ENCODE measurements at regions not wholly inside any gene's neighbourhood (a gene's known extent, or its start where the extent isn't known, plus 50 kb on each side); places are given as distances from the start of the nearest gene placed in this dataset.

DNA sequence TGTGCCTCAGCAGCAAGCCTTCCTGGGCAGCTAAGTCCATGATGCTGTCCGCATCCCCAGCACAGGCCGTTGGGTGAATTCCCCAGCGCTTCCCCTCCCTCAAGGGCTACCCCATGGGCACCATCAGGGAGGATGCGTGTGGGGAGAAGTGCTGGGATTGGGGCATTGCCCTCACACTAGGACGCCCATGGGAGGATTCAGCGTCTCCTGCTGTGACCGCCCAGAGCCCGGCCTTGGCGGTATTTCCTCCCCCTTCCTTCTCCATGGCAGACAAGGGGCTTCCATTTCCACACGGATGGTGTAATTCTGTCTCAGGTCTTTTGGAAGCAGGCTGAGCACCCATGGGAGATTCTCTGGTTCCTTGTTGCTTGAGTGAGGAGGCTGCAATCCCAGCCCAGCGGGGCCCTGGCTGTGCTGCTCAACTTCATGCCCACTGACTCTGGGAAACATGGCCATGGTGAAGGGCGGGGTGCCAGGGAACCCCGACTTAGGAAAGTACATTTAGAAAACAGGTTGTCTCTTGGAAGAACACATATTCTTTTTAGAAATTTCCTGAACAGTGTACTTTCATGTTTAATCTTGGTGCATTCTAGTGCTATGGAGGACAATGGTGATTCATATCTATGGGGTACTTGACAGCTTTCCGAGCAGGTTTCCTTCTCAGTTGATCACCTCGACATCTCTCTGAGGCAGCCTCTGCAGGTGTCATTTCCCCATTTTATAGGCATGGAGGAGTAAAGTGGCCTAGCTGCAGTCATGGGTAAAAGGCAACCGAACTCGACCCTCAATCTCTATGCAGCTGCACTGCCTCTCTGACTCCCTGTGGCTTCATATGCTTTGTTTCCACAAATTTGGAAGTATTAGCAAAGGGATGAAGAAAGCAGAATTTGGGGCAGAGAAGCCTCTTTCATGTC is 178.2 kb upstream of the CST7 start:
- Mint-ChIP-seq H3K36me3 (ENCODE audit: low read depth) (no peaks in the 10 kb centered on the region), H3K27me3 (ENCODE audit: low read depth) (no peaks in the 10 kb centered on the region), H3K4me1 (ENCODE audit: low read depth) (no peaks in the 10 kb centered on the region), H3K27ac (no peak overlapping the region), H3K4me3 (no peak overlapping the region), H3K9me3 (peaks cover 8% of the 10 kb centered on the region)
- DNase-seq (ENCODE audit: low spot score), result no peak

DNA sequence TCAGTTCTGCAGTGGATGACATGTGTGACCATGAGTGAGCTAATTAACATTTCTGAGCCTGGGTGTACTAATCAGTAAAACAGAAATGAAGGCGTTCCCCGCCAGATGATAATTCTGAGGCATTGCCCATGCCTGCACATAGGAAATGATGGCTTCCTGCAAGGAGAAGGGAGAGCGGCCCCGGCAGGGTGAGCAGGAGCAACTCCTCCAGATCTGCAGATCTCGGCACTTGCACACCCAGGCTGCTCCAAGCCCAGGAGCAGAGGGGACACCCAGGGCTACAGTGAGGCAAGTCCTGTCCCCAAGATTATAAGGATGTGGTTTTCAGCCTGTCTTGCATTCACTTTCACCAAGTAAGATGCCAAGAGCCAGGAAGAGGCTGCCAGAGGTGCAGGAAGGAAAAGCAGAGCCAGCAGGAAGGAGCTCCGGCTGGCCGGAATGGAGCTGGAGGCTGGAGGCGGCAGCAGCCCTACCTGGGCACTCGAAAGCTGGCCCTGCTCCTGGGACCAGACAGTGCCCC is 177.5 kb upstream of the CST7 start:
- H3K27me3 Mint-ChIP-seq (ENCODE audit: low read depth), result peaks cover 2% of the 10 kb centered on the region
- no peak overlapping the region for H3K27ac Mint-ChIP-seq
- no peaks in the 10 kb centered on the region for H3K36me3 Mint-ChIP-seq (ENCODE audit: low read depth)
- H3K9me3 Mint-ChIP-seq, result peaks cover 8% of the 10 kb centered on the region
- no peak for DNase-seq (ENCODE audit: low spot score)
- no peaks in the 10 kb centered on the region for H3K4me1 Mint-ChIP-seq (ENCODE audit: low read depth)
- no peak overlapping the region for H3K4me3 Mint-ChIP-seq

DNA sequence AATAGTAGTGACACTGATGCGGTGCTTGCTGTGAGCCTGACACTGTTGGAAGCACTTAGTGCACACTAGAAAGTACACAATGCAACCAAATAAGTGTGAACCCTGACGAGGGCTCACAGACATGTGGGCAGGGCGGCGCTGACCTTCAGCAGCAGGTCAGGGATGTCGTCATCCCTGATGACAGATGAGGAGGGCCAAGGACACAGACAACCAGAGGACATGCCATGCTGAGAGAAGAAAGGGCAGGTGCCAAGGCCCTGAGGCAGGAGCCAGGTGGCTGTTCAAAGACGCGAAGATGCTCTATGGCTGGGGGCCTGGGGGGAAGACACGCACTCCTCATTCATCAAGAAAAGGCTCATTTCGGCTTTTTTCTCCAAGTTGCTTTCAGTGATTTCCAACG is 176.4 kb upstream of the CST7 start:
- peaks cover 8% of the 10 kb centered on the region for H3K27me3 Mint-ChIP-seq (ENCODE audit: low read depth)

DNA sequence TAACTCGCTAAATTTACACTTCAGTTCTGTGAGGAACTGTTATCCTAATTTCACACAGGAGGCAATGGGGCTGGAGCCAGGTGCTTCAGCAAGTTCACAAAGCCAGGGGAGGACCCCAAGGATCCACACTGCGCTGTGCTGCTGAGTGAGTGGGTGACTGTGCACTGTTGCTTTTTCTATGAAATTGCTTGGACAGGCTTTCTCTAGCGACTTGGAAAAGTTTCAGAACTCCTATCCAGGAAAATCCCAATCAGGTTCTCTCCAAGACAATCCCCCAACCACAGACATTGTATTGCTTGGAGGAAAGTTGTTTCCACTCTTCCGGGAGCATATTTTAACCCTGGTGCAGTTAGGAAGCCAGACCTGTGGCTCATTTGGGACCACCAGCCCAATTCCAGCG is 175.9 kb upstream of the CST7 start:
- H3K27ac Mint-ChIP-seq, result no peak overlapping the region
- DNase-seq (ENCODE audit: low spot score), result no peak
- H3K36me3 Mint-ChIP-seq (ENCODE audit: low read depth), result no peaks in the 10 kb centered on the region
- peaks cover 11% of the 10 kb centered on the region for H3K27me3 Mint-ChIP-seq (ENCODE audit: low read depth)
- no peaks in the 10 kb centered on the region for H3K4me1 Mint-ChIP-seq (ENCODE audit: low read depth)
- H3K4me3 Mint-ChIP-seq, result no peak overlapping the region
- peaks cover 8% of the 10 kb centered on the region for H3K9me3 Mint-ChIP-seq

More for the DNA sequence above, 176.4 kb upstream of the CST7 start:
- Mint-ChIP-seq H3K9me3 (peaks cover 8% of the 10 kb centered on the region), H3K27ac (no peak overlapping the region), H3K4me1 (ENCODE audit: low read depth) (no peaks in the 10 kb centered on the region), H3K4me3 (no peak overlapping the region), H3K36me3 (ENCODE audit: low read depth) (no peaks in the 10 kb centered on the region)
- no peak for DNase-seq (ENCODE audit: low spot score)

DNA sequence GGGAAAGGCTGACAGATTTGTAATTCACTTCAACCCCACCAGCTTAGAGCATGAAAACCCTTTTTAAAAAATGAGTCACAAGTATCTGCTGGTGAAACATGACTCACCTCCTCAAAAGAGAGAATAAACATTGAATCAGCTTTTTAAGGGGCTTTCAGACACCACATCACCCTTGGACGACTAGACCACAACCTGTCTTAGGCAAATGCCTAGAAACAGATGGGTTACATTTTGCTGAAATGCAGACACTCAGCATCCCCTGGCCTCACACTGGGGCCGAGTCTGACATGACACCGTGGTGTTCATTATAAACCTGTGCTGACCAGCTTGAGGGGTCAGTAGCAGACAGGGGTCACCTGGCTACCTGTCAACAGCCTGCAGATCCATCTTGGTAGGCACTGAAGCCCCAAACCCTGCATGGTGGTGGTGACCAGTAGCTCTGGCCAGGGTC is 175.3 kb upstream of the CST7 start:
- DNase-seq (ENCODE audit: low spot score), result no peak
- no peaks in the 10 kb centered on the region for H3K36me3 Mint-ChIP-seq (ENCODE audit: low read depth)
- no peak overlapping the region for H3K4me3 Mint-ChIP-seq
- no peak overlapping the region for H3K27ac Mint-ChIP-seq
- peaks cover 8% of the 10 kb centered on the region for H3K9me3 Mint-ChIP-seq
- H3K27me3 Mint-ChIP-seq (ENCODE audit: low read depth), result peaks cover 11% of the 10 kb centered on the region
- no peaks in the 10 kb centered on the region for H3K4me1 Mint-ChIP-seq (ENCODE audit: low read depth)

DNA sequence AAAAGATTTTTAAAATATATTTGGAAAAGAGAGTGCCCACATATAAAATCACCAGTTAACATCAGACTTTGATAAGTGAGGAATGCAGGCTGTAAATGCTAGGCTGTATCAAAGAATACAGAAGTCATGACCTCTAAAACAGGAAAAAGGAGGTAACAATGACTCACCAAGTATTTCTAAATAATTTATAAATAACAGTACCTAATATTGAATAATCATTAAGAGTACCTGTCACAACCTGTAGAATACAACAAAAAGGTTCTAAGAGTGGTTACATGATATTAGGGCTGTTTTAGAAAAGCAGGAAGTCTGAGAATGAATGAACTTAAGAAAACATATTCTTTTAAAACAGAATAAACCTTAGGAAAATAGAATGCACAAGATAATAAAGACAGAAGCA is 173.1 kb upstream of the CST7 start:
- Mint-ChIP-seq H3K36me3 (ENCODE audit: low read depth) (no peaks in the 10 kb centered on the region), H3K4me3 (no peak overlapping the region), H3K9me3 (peaks cover 8% of the 10 kb centered on the region), H3K4me1 (ENCODE audit: low read depth) (no peaks in the 10 kb centered on the region), H3K27ac (no peak overlapping the region), H3K27me3 (ENCODE audit: low read depth) (peaks cover 25% of the 10 kb centered on the region)
- DNase-seq (ENCODE audit: low spot score), result no peak

DNA sequence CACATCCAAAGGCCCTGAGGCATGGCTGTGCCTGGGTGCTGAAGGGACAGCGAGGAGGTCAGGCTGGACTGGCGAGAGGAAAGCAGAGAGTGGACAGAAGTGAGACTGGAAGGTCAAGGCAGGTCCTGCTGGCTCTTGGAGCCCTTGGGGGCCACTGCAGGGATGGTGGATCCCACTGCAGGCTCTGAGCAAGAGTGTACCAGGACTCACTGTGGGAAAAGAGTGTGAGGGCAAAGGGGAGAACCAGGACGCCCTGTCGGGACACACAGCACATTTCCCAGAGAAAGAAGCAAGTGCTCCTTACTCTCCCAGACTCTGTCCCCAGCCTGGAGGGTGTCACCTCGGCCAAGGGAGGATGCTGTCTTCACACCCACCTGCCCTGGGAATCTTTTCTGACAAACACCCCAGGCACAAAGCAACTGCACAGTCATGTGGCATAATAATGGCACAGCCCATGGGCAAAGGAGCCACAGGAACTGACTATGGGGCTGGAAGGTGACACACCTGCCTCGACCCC is 172.3 kb upstream of the CST7 start:
- no peaks in the 10 kb centered on the region for H3K36me3 Mint-ChIP-seq (ENCODE audit: low read depth)
- H3K4me3 Mint-ChIP-seq, result no peak overlapping the region
- H3K9me3 Mint-ChIP-seq, result peaks cover 8% of the 10 kb centered on the region
- no peaks in the 10 kb centered on the region for H3K4me1 Mint-ChIP-seq (ENCODE audit: low read depth)
- no peak for DNase-seq (ENCODE audit: low spot score)
- no peak overlapping the region for H3K27ac Mint-ChIP-seq
- H3K27me3 Mint-ChIP-seq (ENCODE audit: low read depth), result peaks cover 25% of the 10 kb centered on the region

DNA sequence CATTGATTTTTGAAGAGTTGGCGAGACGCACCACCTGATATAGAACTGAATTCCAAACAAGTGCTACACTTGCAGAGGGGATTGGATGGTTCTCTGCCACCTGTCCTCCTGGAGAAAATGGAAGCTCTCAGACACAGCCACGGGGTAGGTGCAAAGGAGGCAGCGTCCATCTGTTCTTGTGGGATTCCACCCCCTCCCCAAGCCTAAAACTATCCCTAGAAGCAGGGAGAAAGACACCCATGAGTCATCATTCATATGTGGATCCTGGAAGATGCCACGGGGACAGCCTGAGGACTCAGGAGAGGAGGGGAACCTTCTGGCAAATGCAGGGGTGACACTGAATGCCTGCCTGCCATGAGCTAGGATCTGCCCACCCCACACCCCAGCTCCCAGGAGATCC is 171.3 kb upstream of the CST7 start:
- H3K36me3 Mint-ChIP-seq (ENCODE audit: low read depth), result no peaks in the 10 kb centered on the region
- H3K27ac Mint-ChIP-seq, result no peak overlapping the region
- no peaks in the 10 kb centered on the region for H3K4me1 Mint-ChIP-seq (ENCODE audit: low read depth)
- H3K4me3 Mint-ChIP-seq, result no peak overlapping the region
- H3K27me3 Mint-ChIP-seq (ENCODE audit: low read depth), result peaks cover 25% of the 10 kb centered on the region
- no peak for DNase-seq (ENCODE audit: low spot score)
- H3K9me3 Mint-ChIP-seq, result peaks cover 8% of the 10 kb centered on the region

DNA sequence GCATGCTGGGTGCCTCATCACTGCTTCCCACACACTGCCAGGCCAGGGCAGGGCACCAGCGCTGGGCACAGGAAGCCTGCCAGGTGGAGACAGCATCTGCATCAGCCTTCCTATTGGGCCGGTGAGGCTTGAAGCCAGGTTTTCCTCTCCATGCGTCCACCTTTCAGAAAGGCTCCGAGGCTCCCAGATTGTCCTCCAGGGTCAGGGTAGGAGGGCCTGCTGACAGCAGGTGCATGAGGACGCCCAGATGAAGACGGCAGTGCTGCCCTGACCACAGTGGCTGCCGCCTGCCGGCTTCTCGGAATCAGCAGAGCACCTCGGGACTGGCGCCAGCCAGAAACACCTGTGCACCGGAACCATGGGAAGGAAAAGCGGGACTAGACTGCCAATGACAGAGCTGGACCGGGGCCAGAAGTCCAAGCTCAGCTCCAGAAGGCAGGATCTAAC is 170.5 kb upstream of the CST7 start:
- Mint-ChIP-seq H3K9me3 (peaks cover 8% of the 10 kb centered on the region), H3K27ac (no peak overlapping the region), H3K36me3 (ENCODE audit: low read depth) (no peaks in the 10 kb centered on the region), H3K27me3 (ENCODE audit: low read depth) (peaks cover 25% of the 10 kb centered on the region), H3K4me3 (no peak overlapping the region), H3K4me1 (ENCODE audit: low read depth) (no peaks in the 10 kb centered on the region)
- no peak for DNase-seq (ENCODE audit: low spot score)

DNA sequence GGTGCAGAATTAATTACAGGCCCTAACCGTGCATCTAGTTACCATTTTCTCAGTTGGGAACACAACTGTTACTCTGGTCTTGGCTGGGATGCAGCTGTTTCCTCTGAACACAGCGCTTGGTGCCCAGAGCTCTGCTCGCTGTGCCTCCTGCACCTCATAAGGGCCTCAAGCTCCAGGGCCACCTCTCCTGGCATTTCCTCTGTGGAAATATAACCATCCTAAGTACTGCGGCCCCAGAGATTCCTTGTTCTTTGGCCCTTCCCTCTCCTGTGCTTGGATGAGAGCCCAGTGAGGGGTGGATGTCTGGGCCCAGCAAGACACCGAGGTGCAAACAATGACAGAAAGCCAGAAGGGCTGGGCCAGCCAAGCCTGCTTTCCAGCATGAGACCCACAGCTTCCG is 169.9 kb upstream of the CST7 start:
- no peak for DNase-seq (ENCODE audit: low spot score)
- Mint-ChIP-seq H3K4me3 (no peak overlapping the region), H3K27ac (no peak overlapping the region), H3K36me3 (ENCODE audit: low read depth) (no peaks in the 10 kb centered on the region), H3K9me3 (peaks cover 8% of the 10 kb centered on the region), H3K27me3 (ENCODE audit: low read depth) (peaks cover 25% of the 10 kb centered on the region), H3K4me1 (ENCODE audit: low read depth) (no peaks in the 10 kb centered on the region)

DNA sequence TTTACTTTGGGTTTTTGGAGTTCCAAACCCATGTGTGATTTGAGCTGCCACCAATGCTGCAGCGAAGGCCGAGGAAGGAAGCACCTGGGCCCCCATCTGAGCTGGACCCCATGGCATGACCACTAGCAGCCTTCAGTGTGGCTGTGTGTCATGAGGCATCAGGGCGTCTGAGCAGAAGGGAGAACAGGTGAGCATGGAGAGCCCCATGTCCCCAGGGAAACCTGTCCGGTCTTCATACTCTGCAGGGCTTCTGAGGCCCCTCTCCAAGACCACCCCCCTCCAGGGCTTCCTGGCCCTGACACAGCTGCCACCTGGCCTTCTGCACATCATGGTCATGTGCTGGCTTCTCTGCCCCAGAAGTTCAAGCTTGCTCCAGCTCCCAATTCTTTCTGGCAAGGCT is 169.1 kb upstream of the CST7 start:
- Mint-ChIP-seq H3K27me3 (ENCODE audit: low read depth) (peaks cover 25% of the 10 kb centered on the region), H3K27ac (no peak overlapping the region), H3K4me1 (ENCODE audit: low read depth) (peaks cover 4% of the 10 kb centered on the region), H3K9me3 (peaks cover 7% of the 10 kb centered on the region), H3K36me3 (ENCODE audit: low read depth) (no peaks in the 10 kb centered on the region), H3K4me3 (no peak overlapping the region)
- DNase-seq (ENCODE audit: low spot score), result no peak

DNA sequence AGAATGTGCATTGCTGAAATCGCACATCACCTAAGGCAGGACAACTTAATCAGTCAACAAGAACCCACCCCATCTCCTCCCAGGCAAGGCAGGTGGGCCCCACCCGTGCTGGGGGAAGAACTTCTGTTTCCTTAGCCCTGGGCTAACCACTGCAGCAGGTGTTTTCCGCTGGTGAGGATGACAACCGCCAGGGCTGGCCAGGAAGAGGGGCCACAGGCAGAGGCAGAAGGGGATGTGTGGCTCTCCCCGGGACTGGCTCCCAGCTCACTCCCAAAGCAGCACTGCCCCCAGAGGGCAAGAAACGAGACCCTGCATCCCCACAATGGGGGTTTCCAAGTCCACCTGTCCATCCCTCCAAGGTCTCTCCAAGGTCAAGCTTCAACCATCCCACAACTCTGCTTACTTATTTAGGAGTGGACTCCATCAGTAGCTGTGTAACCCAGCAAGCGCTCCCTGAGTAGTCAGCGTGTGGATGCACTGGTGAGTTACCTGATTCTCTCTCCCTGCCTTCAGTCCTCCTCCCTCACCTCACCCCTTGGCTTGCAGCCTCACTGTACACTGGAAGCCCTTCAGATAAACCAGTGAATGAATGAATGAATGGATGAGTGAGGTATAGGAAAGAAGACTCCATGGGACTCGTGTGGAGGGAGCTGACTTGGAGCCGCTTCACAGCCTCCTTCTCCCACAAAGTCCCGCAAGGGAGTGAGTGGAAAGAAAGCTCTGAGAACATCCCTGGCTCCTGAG is 168.2 kb upstream of the CST7 start:
- Mint-ChIP-seq H3K27ac (no peak overlapping the region), H3K4me3 (no peak overlapping the region), H3K4me1 (ENCODE audit: low read depth) (peaks cover 4% of the 10 kb centered on the region), H3K36me3 (ENCODE audit: low read depth) (no peaks in the 10 kb centered on the region), H3K27me3 (ENCODE audit: low read depth) (peaks cover 25% of the 10 kb centered on the region), H3K9me3 (no peaks in the 10 kb centered on the region)
- no peak for DNase-seq (ENCODE audit: low spot score)

DNA sequence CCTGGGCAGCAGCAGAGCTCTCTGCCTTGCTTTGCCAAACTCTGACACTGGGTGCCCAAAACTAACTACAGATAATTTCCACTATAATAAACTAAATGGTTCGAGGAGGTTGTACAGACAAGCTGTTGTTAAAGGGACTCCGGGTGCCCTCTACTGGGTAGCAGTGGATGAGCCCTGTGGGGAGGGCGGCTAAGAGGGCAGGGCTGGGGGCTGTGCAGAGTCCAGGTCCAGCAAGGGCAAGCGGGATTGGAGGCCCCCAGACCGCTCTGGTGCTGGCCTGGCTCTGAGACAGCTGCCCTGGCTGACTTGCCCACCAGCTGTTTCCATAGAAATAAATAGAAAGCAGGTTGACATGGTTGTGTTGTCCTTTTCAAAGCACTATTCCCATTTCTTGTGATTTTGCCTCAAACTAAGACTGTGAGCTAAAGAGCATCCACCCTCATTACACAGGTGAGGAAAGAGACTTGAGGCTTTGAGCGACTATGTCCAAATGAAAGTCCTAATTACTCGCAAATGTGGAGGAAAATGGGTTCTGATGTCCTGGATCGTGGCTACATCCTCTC is 167.6 kb upstream of the CST7 start:
- DNase-seq (ENCODE audit: low spot score), result no peak
- H3K4me1 Mint-ChIP-seq (ENCODE audit: low read depth), result peaks cover 4% of the 10 kb centered on the region
- peaks cover 23% of the 10 kb centered on the region for H3K27me3 Mint-ChIP-seq (ENCODE audit: low read depth)
- H3K27ac Mint-ChIP-seq, result no peak overlapping the region
- H3K9me3 Mint-ChIP-seq, result no peaks in the 10 kb centered on the region
- no peak overlapping the region for H3K4me3 Mint-ChIP-seq
- no peaks in the 10 kb centered on the region for H3K36me3 Mint-ChIP-seq (ENCODE audit: low read depth)

DNA sequence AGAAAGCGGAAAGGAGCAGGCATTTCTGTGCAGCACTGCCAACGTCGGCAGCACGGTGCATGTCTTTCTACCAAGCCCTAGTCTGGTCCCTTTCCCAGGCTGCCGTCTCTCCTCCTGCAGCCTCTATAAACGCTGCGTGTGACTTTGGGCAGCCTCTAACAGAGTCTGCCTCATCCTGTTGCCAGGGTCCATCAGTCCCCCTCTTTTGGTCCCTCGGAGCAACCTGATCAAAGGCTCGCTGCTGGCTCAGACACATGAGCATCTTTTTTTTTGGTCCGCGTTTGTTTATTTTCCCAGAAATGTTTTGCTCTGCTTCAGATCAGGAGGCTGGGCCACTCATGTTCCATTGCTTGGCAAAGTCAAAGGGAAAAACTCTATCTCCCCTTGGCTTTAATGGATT is 166.8 kb upstream of the CST7 start:
- Mint-ChIP-seq H3K4me3 (no peak overlapping the region), H3K4me1 (ENCODE audit: low read depth) (peaks cover 4% of the 10 kb centered on the region), H3K27ac (no peak overlapping the region), H3K36me3 (ENCODE audit: low read depth) (no peaks in the 10 kb centered on the region), H3K9me3 (no peaks in the 10 kb centered on the region), H3K27me3 (ENCODE audit: low read depth) (peaks cover 21% of the 10 kb centered on the region)
- DNase-seq (ENCODE audit: low spot score), result no peak
